Fibroblast of skin of abdomen (primary cell): ENCODE measurements at regions not wholly inside any gene's neighbourhood (a gene's known extent, or its start where the extent isn't known, plus 50 kb on each side); places are given as distances from the start of the nearest gene placed in this dataset.
A peak's percentile ranks its signal among the peaks of the same experiment; 100 is the strongest.
"Not testable (repeated sequence)": the region's sequence is repeated elsewhere in the genome, so short reads cannot be mapped to it uniquely, and the experiment has no call there.

Experiments
- DNase-seq: peaks from one replicate; pipeline ENCODE4 v3.0.0-alpha.2; 2013

- peak; percentile 14 for DNase-seq
Measured at GRCh38 chr10:83371696-83372490, 767.4 kb upstream of the GHITM start.

- DNase-seq, result peak; percentile 66
Measured at GRCh38 chr10:83372646-83373045, 766.7 kb upstream of the GHITM start.

- DNase-seq, result peak; percentile 23
Measured at GRCh38 chr10:83373671-83374070, 765.6 kb upstream of the GHITM start.

GRCh38 chr10:83374741-83375140 lies 764.6 kb upstream of the GHITM start:
- no peak for DNase-seq

- DNase-seq, result no peak
Measured at GRCh38 chr10:83375274-83375673, 764.0 kb upstream of the GHITM start.

- no peak for DNase-seq
Measured at GRCh38 chr10:83397806-83398205, 741.5 kb upstream of the GHITM start.

- no peak for DNase-seq
Measured at GRCh38 chr10:83410570-83410969, 728.7 kb upstream of the GHITM start.

- DNase-seq, result no peak
Measured at GRCh38 chr10:83425306-83425705, 714.0 kb upstream of the GHITM start.

- no peak for DNase-seq
Measured at GRCh38 chr10:83427101-83427500, 712.2 kb upstream of the GHITM start.

GRCh38 chr10:83432261-83433045 lies 706.9 kb upstream of the GHITM start:
- DNase-seq, result peak; percentile 26

- no peak for DNase-seq
Measured at GRCh38 chr10:83433705-83434104, 705.6 kb upstream of the GHITM start.

GRCh38 chr10:83448013-83448412 lies 691.3 kb upstream of the GHITM start:
- no peak for DNase-seq

- no peak for DNase-seq
Measured at GRCh38 chr10:83458611-83459010, 680.7 kb upstream of the GHITM start.

GRCh38 chr10:83459124-83459523 lies 680.2 kb upstream of the GHITM start:
- DNase-seq, result no peak

- DNase-seq, result peak; percentile 37
Measured at GRCh38 chr10:83469728-83470331, 669.5 kb upstream of the GHITM start.

GRCh38 chr10:83476211-83476610 lies 663.1 kb upstream of the GHITM start:
- DNase-seq, result no peak

GRCh38 chr10:83489161-83489560 lies 650.1 kb upstream of the GHITM start:
- DNase-seq, result no peak

GRCh38 chr10:83492004-83492403 lies 647.3 kb upstream of the GHITM start:
- DNase-seq, result no peak

- no peak for DNase-seq
Measured at GRCh38 chr10:83512681-83513080, 626.6 kb upstream of the GHITM start.

- no peak for DNase-seq
Measured at GRCh38 chr10:83515001-83515400, 624.3 kb upstream of the GHITM start.

GRCh38 chr10:83516788-83517187 lies 622.5 kb upstream of the GHITM start:
- DNase-seq, result no peak

GRCh38 chr10:83517456-83517855 lies 621.9 kb upstream of the GHITM start:
- DNase-seq, result no peak

- no peak for DNase-seq
Measured at GRCh38 chr10:83518779-83519178, 620.5 kb upstream of the GHITM start.

- not testable (repeated sequence) for DNase-seq
Measured at GRCh38 chr10:83520386-83520785, 618.9 kb upstream of the GHITM start.
